ENCODE measurements at regions not wholly inside any gene's neighbourhood (a gene's known extent, or its start where the extent isn't known, plus 50 kb on each side); places are given as distances from the start of the nearest gene placed in this dataset.
A peak's percentile ranks its signal among the peaks of the same experiment; 100 is the strongest.

- no peaks in the 10 kb centered on the region for H3K4me1 ChIP-seq (ENCODE audit: control insufficient read depth in 2 of 3, insufficient read depth in 2 of 3, low read depth in 1 of 3, low read length in 3 of 3)
- DNase-seq (no peak), FAIRE-seq (no peak)
- no peaks in the 10 kb centered on the region for H3K27me3 ChIP-seq (ENCODE audit: control insufficient read depth, insufficient read depth, low read length)
- no peaks in the 10 kb centered on the region for H3K9me3 ChIP-seq (ENCODE audit: control insufficient read depth in 2 of 3, insufficient read depth in 1 of 3, low read length in 3 of 3)
- intact Hi-C loops (cut with DNase I) = no loop called here
- H3K4me3 ChIP-seq (ENCODE audit: low read length in 3 of 3) = no peak overlapping the region
- no peak overlapping the region for H3K27ac ChIP-seq (ENCODE audit: low read depth in 2 of 2, low read length in 2 of 2)
- TF ChIP-seq CTCF (IDR thresholded peaks at IDR 0.05; ENCODE audit: borderline replicate concordance, extremely low read depth, insufficient read depth) = no peak
- no peaks in the 10 kb centered on the region for H3K36me3 ChIP-seq (ENCODE audit: control insufficient read depth in 2 of 3, insufficient read depth in 3 of 3, low read length in 3 of 3)
- no peak overlapping the region for H3K9ac ChIP-seq (ENCODE audit: low read length in 3 of 3)
Measured at GRCh38 chr20:7146552-7147219, 379.2 kb downstream of the BMP2 start.

- no peaks in the 10 kb centered on the region for H3K36me3 ChIP-seq (ENCODE audit: control insufficient read depth in 2 of 3, insufficient read depth in 3 of 3, low read length in 3 of 3)
- DNase-seq = peak in 2 of 5 donors; percentile 15 to 31
- H3K9me3 ChIP-seq (ENCODE audit: control insufficient read depth in 2 of 3, insufficient read depth in 1 of 3, low read length in 3 of 3) = no peaks in the 10 kb centered on the region
- intact Hi-C loops (cut with DNase I) = no loop called here
- H3K27me3 ChIP-seq (ENCODE audit: control insufficient read depth, insufficient read depth, low read length) = no peaks in the 10 kb centered on the region
- no peak overlapping the region for H3K27ac ChIP-seq (ENCODE audit: low read depth in 2 of 2, low read length in 2 of 2)
- no peak for TF ChIP-seq CTCF (IDR thresholded peaks at IDR 0.05; ENCODE audit: borderline replicate concordance, extremely low read depth, insufficient read depth)
- no peak overlapping the region for H3K4me3 ChIP-seq (ENCODE audit: low read length in 3 of 3)
- FAIRE-seq = no peak
- H3K9ac ChIP-seq (ENCODE audit: low read length in 3 of 3) = no peak overlapping the region
- no peaks in the 10 kb centered on the region for H3K4me1 ChIP-seq (ENCODE audit: control insufficient read depth in 2 of 3, insufficient read depth in 2 of 3, low read depth in 1 of 3, low read length in 3 of 3)
Measured at GRCh38 chr20:7147220-7147601, 379.7 kb downstream of the BMP2 start.

GRCh38 chr20:7151676-7152470 is 384.4 kb downstream of the BMP2 start:
- no peaks in the 10 kb centered on the region for H3K27me3 ChIP-seq (ENCODE audit: control insufficient read depth, insufficient read depth, low read length)
- DNase-seq (no peak), FAIRE-seq (no peak)
- H3K36me3 ChIP-seq (ENCODE audit: control insufficient read depth in 2 of 3, insufficient read depth in 3 of 3, low read length in 3 of 3) = no peaks in the 10 kb centered on the region
- H3K9ac ChIP-seq (ENCODE audit: low read length in 3 of 3) = no peak overlapping the region
- no peak for TF ChIP-seq CTCF (IDR thresholded peaks at IDR 0.05; ENCODE audit: borderline replicate concordance, extremely low read depth, insufficient read depth)
- no peaks in the 10 kb centered on the region for H3K4me1 ChIP-seq (ENCODE audit: control insufficient read depth in 2 of 3, insufficient read depth in 2 of 3, low read depth in 1 of 3, low read length in 3 of 3)
- no peak overlapping the region for H3K27ac ChIP-seq (ENCODE audit: low read depth in 2 of 2, low read length in 2 of 2)
- H3K9me3 ChIP-seq (ENCODE audit: control insufficient read depth in 2 of 3, insufficient read depth in 1 of 3, low read length in 3 of 3) = no peaks in the 10 kb centered on the region
- H3K4me3 ChIP-seq (ENCODE audit: low read length in 3 of 3) = no peak overlapping the region
- intact Hi-C loops (cut with DNase I) = no loop called here
